ENCODE measurements at regions not wholly inside any gene's neighbourhood (a gene's known extent, or its start where the extent isn't known, plus 50 kb on each side); places are given as distances from the start of the nearest gene placed in this dataset.
"Not testable (repeated sequence)": the region's sequence is repeated elsewhere in the genome, so short reads cannot be mapped to it uniquely, and the experiment has no call there.

- TF ChIP-seq CTCF (IDR thresholded peaks at IDR 0.05; ENCODE audit: insufficient read depth, low read depth, low read length) = no peak
- no peak overlapping the region for H3K4me3 ChIP-seq (ENCODE audit: low read depth, low read length)
- DNase-seq (ENCODE audit: low read depth) = no peak
These were observed 135.7 kb downstream of the INHBA start for GRCh38 chr7:41567031-41567730.

GRCh38 chr7:41566581-41566980 lies 136.3 kb downstream of the INHBA start:
- TF ChIP-seq CTCF (IDR thresholded peaks at IDR 0.05; ENCODE audit: insufficient read depth, low read depth, low read length) = no peak
- H3K4me3 ChIP-seq (ENCODE audit: low read depth, low read length) = no peak overlapping the region
- DNase-seq (ENCODE audit: low read depth) = no peak

GRCh38 chr7:41565655-41566054 lies 137.2 kb downstream of the INHBA start:
- DNase-seq (ENCODE audit: low read depth) = no peak
- TF ChIP-seq CTCF (IDR thresholded peaks at IDR 0.05; ENCODE audit: insufficient read depth, low read depth, low read length) = no peak
- no peak overlapping the region for H3K4me3 ChIP-seq (ENCODE audit: low read depth, low read length)

GRCh38 chr7:41559426-41559825 lies 143.5 kb downstream of the INHBA start:
- H3K4me3 ChIP-seq (ENCODE audit: low read depth, low read length) = no peak overlapping the region
- peak; percentile 59 for DNase-seq (ENCODE audit: low read depth)
- no peak for TF ChIP-seq CTCF (IDR thresholded peaks at IDR 0.05; ENCODE audit: insufficient read depth, low read depth, low read length)

GRCh38 chr7:41554481-41554880 lies 148.4 kb downstream of the INHBA start:
- no peak for TF ChIP-seq CTCF (IDR thresholded peaks at IDR 0.05; ENCODE audit: insufficient read depth, low read depth, low read length)
- H3K4me3 ChIP-seq (ENCODE audit: low read depth, low read length) = no peak overlapping the region
- DNase-seq (ENCODE audit: low read depth) = no peak

- H3K4me3 ChIP-seq (ENCODE audit: low read depth, low read length); DNase-seq (ENCODE audit: low read depth): not testable (repeated sequence)
These were observed 152.8 kb downstream of the INHBA start for GRCh38 chr7:41550046-41550445.

- no peak for TF ChIP-seq CTCF (IDR thresholded peaks at IDR 0.05; ENCODE audit: insufficient read depth, low read depth, low read length)
These were observed 158.6 kb downstream of the INHBA start for GRCh38 chr7:41544241-41544640.

More at GRCh38 chr7:41544241-41544640, 158.6 kb downstream of the INHBA start:
- no peak for DNase-seq (ENCODE audit: low read depth)
- no peak overlapping the region for H3K4me3 ChIP-seq (ENCODE audit: low read depth, low read length)
